ENCODE measurements at regions not wholly inside any gene's neighbourhood (a gene's known extent, or its start where the extent isn't known, plus 50 kb on each side); places are given as distances from the start of the nearest gene placed in this dataset.

- CTCF ChIA-PET, result no interaction called here
- H3K36me3 ChIP-seq (ENCODE audit: control insufficient read depth in 1 of 2, insufficient read depth in 2 of 2, low read length in 2 of 2), result no peaks in the 10 kb centered on the region
- POLR2A ChIA-PET, result no interaction called here
- no peak overlapping the region for H3K27ac ChIP-seq (ENCODE audit: low read depth, low read length)
- no peaks in the 10 kb centered on the region for H3K9me2 ChIP-seq (ENCODE audit: insufficient read depth)
- no TSS peak for BruUV-seq (replicated peaks)
- H3K27me3 ChIP-seq (ENCODE audit: insufficient read depth, low read length), result no peaks in the 10 kb centered on the region
- intact Hi-C loops (cut with micrococcal nuclease), result no loop called here
- H3K9ac ChIP-seq (ENCODE audit: low read length), result no peak overlapping the region
- peaks cover 4 to 10% of the 10 kb centered on the region in 2 experiments; a peak in 2 of 4 replicates for H3K9me3 ChIP-seq (ENCODE audit: control insufficient read depth in 1 of 2, insufficient read depth in 1 of 2, low read depth in 1 of 2, low read length in 2 of 2)
- no peaks in the 10 kb centered on the region for H3K4me1 ChIP-seq (ENCODE audit: control insufficient read depth in 1 of 2, insufficient read depth in 2 of 2, low read length in 2 of 2)
- no peak overlapping the region for H3K4me2 ChIP-seq (ENCODE audit: low read length)
- H4K20me1 ChIP-seq (ENCODE audit: insufficient read depth), result no peaks in the 10 kb centered on the region
- H2AFZ ChIP-seq (ENCODE audit: low read depth, low read length, poor library complexity, severe bottlenecking), result no peak overlapping the region
- ATAC-seq (no peak), DNase-seq (ENCODE audit: low read depth, low spot score) (no peak)
- RAD21 ChIA-PET (ENCODE audit: low non-redundant PET in 1 of 2, low total read pairs in 2 of 2, uncharacterized antibody in 2 of 2, unreplicated experiment in 2 of 2), result no interaction called here
- no peaks in the 10 kb centered on the region for H3K79me2 ChIP-seq (ENCODE audit: insufficient read depth, low read length)
- no peak overlapping the region for H3K4me3 ChIP-seq (replicated peaks in 1 of 2; ENCODE audit: low read depth in 1 of 2, low read length in 2 of 2)
- TF ChIP-seq CEBPB (IDR thresholded peaks at IDR 0.05; ENCODE audit: low read depth), result no peak
- TF ChIP-seq POLR2AphosphoS5 (IDR thresholded peaks at IDR 0.05; ENCODE audit: low read depth, low read length), result no peak
- TF ChIP-seq SRF (IDR thresholded peaks at IDR 0.05; ENCODE audit: low read depth), result no peak
- TF ChIP-seq ZFX (IDR thresholded peaks at IDR 0.05), result no peak
- TF ChIP-seq ZBTB33 (IDR thresholded peaks at IDR 0.05; ENCODE audit: extremely low read depth, insufficient replicate concordance, low read length), result no peak
- no peak for TF ChIP-seq RAD21 (IDR thresholded peaks at IDR 0.05; ENCODE audit: low read depth)
These were observed 1593.1 kb upstream of the RAG2 start for GRCh38 chr11:38191101-38191500.

GRCh38 chr11:38182126-38182866, 1584.3 kb upstream of the RAG2 start:
- no peak overlapping the region for H3K4me2 ChIP-seq (ENCODE audit: low read length)
- ChIA-PET RAD21 (ENCODE audit: low non-redundant PET in 1 of 2, low total read pairs in 2 of 2, uncharacterized antibody in 2 of 2, unreplicated experiment in 2 of 2) (no interaction called here), POLR2A (no interaction called here), CTCF (no interaction called here)
- no peaks in the 10 kb centered on the region for H3K36me3 ChIP-seq (ENCODE audit: control insufficient read depth in 1 of 2, insufficient read depth in 2 of 2, low read length in 2 of 2)
- H2AFZ ChIP-seq (ENCODE audit: low read depth, low read length, poor library complexity, severe bottlenecking), result no peak overlapping the region
- no peak overlapping the region for H3K27ac ChIP-seq (ENCODE audit: low read depth, low read length)
- H3K4me3 ChIP-seq (replicated peaks in 1 of 2; ENCODE audit: low read depth in 1 of 2, low read length in 2 of 2), result no peak overlapping the region
- H3K9me3 ChIP-seq (ENCODE audit: control insufficient read depth in 1 of 2, insufficient read depth in 1 of 2, low read depth in 1 of 2, low read length in 2 of 2), result peaks cover 0 to 13% of the 10 kb centered on the region in 2 experiments; a peak in 1 of 4 replicates
- H3K9me2 ChIP-seq (ENCODE audit: insufficient read depth), result no peaks in the 10 kb centered on the region
- no peaks in the 10 kb centered on the region for H4K20me1 ChIP-seq (ENCODE audit: insufficient read depth)
- ATAC-seq (no peak), DNase-seq (ENCODE audit: low read depth, low spot score) (no peak)
- intact Hi-C loops (cut with micrococcal nuclease), result no loop called here
- H3K9ac ChIP-seq (ENCODE audit: low read length), result no peak overlapping the region
- no peak for TF ChIP-seq CEBPB (IDR thresholded peaks at IDR 0.05; ENCODE audit: low read depth)
- TF ChIP-seq ATF3 (IDR thresholded peaks at IDR 0.05), result no peak
- no peak for TF ChIP-seq SP1 (IDR thresholded peaks at IDR 0.05; ENCODE audit: low read depth)
- no peak for TF ChIP-seq REST (IDR thresholded peaks at IDR 0.05; ENCODE audit: low read depth)
- no peak for TF ChIP-seq MAX (IDR thresholded peaks at IDR 0.05)
- TF ChIP-seq POLR2AphosphoS5 (IDR thresholded peaks at IDR 0.05; ENCODE audit: low read depth, low read length), result no peak
- TF ChIP-seq SRF (IDR thresholded peaks at IDR 0.05; ENCODE audit: low read depth), result no peak
- TF ChIP-seq SIN3A (IDR thresholded peaks at IDR 0.05; ENCODE audit: low read depth), result no peak
- TF ChIP-seq JUND (IDR thresholded peaks at IDR 0.05), result no peak
- H3K4me1 ChIP-seq (ENCODE audit: control insufficient read depth in 1 of 2, insufficient read depth in 2 of 2, low read length in 2 of 2), result no peaks in the 10 kb centered on the region
- H3K27me3 ChIP-seq (ENCODE audit: insufficient read depth, low read length), result no peaks in the 10 kb centered on the region
- BruUV-seq (replicated peaks), result no TSS peak
- no peaks in the 10 kb centered on the region for H3K79me2 ChIP-seq (ENCODE audit: insufficient read depth, low read length)
